GM21825 (cell line): ENCODE measurements at regions not wholly inside any gene's neighbourhood (a gene's known extent, or its start where the extent isn't known, plus 50 kb on each side); places are given as distances from the start of the nearest gene placed in this dataset.

Experiments
- ATAC-seq: cut with Tn5 transposase; IDR thresholded peaks from one replicate; pipeline ENCODE4 v1.9.1; 2021; ENCODE audit warnings: mild to moderate bottlenecking, moderate library complexity; ENCODE audit not compliant: unreplicated experiment

DNA sequence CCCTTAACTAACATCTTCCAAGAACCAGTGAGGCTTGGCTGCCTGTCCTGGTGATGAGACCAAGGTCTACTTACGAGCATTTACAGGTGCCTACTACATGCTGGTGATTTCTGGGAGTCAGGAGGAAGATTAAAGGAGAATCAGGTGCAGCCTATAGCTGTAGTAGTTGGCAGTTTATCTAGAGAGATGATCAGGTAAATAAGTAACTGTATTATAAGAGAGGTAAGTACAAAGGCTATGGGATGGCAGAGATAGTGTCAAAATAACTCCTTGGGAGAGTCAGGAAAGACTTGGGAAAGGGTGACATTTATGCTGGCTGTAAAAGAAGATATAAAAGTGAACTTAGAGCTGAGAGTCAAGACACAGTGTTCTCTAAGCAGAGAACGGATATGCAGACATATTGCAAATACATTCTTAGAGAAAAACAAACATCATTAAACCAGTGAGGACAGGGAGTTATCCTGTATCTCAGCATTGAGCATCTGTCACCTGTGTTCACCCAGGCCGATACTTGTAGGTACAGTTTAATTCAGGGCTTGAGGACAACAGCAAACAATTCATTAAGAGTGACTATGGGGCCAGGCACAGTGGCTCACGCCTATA, 49.7 kb upstream of the ACP3 start:
- no peak for ATAC-seq
